K562 (cell line): ENCODE measurements at regions not wholly inside any gene's neighbourhood (a gene's known extent, or its start where the extent isn't known, plus 50 kb on each side); places are given as distances from the start of the nearest gene placed in this dataset.

Source experiments
- CREM ChIP-seq: IDR thresholded peaks from 2 replicates; pipeline ENCODE4 v1.6.1; 2014; ENCODE audit warnings: antibody characterized with exemption, low read depth
- FOXK2 ChIP-seq, 2 experiments: fragments of 450-650 bp; IDR thresholded peaks in 1 of 2; conservative IDR thresholded peaks in 1 of 2; 2 replicates each; pipeline ENCODE4 v1.6.1; 2016; ENCODE audit warnings: low read depth in 2 of 2, mild to moderate bottlenecking in 1 of 2
- RFX1 ChIP-seq: fragments of 450-650 bp; IDR thresholded peaks from 2 replicates; pipeline ENCODE4 v1.6.1; 2016; ENCODE audit warnings: mild to moderate bottlenecking, moderate library complexity

DNA sequence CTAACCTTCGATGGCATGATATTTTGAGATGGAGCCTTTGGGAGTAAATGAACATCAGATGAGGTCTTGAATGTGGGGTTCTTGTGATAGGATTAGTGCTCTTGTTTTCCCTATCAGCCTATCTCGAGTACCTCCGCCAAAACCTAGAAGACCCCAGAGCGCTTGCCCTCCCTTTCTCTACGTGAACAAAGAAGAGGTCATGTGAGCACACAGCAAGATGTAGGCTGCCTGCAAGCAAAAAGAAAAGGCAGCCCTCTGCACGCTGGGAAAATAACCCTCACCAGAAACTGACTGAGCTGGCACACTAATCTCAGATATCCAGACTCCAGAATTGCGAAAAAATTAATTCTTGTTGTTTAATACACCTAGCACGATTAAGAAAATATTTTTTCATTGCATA, 799.8 kb upstream of the SLC10A2 start:
- TF ChIP-seq RFX1 (no peak), CREM (no peak), FOXK2 (conservative IDR thresholded peaks at IDR 0.05 in 1 of 2, IDR thresholded peaks at IDR 0.05 in 1 of 2; ENCODE audit: low read depth in 2 of 2) (no peak)
